ENCODE measurements at regions not wholly inside any gene's neighbourhood (a gene's known extent, or its start where the extent isn't known, plus 50 kb on each side); places are given as distances from the start of the nearest gene placed in this dataset.

DNA sequence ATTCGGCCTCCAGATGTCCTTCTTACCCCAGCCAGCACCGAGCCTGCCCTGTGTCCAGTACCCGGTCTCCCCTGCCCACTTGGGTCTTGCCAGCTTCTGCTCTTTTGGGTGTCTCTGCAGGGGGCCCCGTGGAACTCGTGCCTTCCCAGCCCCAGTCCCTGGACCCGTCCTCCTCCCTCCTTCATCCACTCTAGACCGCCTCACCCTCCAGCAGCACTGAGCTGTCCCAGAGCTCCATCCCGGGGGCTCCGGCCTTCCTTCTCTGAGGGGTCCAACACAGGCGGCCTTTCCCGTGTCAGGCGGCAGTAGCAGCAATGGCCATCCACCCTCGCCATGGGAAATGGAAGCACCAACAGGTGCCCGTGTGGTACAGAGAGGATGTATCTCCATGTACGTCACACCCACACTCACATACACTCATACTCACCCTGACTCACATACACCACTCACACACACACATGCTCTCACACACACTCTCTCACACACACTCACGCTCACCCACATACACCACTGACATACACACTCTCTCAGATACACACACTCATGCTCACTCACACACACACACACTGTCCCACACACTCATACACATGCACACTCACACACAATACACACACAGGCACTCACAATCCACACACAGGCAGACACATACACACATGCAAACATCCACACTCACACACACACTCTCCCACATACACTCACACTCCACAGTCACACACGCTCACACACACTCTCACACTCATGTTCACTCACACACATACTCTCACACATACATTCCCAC lies 827.5 kb upstream of the SALL3 start:
- DNase-seq (ENCODE audit: low read depth) = no peak

DNA sequence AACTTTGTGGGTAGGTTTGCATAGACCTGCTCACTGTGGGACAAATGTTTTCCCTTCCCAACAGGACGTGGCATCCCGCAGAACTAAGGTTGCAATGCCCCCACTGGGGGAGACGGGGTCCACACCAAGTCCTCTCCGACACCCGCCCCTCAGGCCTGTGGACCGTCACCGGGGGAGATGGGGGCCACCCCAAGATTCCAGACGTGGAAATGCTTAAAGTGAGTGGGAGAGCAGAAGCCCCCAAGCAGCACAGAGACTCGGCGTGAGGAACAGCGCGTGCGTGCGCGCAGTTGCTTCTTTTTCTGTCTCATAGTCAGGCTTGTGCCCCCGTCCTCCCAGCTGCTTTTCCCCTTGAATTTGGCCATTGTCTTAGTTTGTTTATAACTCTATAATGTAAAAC lies 826.3 kb upstream of the SALL3 start:
- DNase-seq (ENCODE audit: low read depth) = no peak

DNA sequence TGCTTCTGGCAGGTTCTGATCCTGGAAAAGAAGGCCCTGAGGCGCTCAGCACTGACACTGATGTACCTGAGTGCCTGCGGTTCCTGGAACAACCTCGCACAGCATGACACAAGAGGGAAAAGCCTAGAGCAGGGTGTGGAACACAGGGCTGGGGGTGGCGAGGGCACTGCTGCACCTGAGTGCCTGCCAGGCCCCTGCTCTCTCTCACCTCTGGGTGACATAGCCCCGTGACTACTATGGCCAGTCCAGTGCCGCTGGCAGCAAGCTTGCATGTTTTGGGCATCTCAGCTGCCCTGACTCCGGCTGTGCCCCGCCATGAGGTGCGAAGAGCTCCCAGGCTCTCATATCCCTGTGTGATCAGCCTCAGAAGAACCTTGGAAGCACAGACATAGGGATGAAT lies 825.2 kb upstream of the SALL3 start:
- no peak for DNase-seq (ENCODE audit: low read depth)

DNA sequence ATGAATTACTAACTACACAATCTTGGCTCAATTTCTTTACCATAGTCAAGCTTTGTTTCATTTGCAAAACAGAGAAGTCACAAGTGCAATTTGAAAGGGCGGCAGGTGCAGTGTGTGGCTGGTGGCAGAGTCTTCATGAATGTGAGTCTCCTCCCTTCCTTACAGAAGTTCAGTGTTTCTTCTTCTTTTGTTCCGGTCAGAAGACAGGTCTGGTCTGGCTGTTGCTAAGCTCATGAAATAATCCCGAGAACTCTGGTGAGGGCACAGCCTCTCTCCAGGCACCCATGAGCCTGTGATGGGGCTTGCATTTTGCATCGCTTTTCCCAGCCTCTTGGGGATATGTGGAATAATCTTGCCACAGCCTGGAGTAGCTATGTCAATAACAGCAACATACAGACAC lies 824.8 kb upstream of the SALL3 start:
- no peak for DNase-seq (ENCODE audit: low read depth)

DNA sequence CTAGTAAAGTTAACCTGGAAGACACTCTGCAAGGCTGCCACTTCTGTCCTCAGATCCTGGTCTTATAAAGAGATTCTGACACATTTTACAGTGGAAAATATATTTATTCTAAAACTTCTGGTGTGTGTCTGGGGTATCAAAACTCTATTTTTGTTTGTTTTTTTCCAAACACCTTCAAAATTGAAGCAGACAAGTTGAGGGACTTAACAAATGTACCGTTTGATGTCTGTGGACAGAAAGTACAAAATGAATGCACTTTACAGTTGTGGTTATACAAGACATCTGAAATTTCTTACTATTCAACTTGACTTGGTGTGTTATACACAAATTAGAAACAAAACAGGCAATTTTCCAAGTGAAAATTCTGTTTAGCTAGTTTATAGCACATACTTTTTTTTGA lies 823.2 kb upstream of the SALL3 start:
- no peak for DNase-seq (ENCODE audit: low read depth)

DNA sequence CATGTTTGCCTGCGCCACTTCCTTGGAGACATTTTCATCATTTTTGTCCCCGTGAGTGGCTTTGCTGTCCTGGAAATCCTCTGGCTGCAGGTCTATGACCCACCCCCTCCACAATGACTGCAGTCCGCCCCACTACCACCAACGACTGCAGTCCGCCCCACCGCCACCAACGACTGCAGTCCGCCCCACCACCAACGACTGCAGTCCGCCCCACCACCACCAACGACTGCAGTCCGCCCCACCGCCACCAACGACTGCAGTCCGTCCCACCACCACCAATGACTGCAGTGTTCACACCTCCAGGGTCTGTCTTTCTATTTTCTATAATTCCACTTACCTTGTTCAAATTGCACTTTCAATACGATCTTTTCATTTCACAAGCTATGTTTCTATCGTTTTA lies 820.7 kb upstream of the SALL3 start:
- no peak for DNase-seq (ENCODE audit: low read depth)

DNA sequence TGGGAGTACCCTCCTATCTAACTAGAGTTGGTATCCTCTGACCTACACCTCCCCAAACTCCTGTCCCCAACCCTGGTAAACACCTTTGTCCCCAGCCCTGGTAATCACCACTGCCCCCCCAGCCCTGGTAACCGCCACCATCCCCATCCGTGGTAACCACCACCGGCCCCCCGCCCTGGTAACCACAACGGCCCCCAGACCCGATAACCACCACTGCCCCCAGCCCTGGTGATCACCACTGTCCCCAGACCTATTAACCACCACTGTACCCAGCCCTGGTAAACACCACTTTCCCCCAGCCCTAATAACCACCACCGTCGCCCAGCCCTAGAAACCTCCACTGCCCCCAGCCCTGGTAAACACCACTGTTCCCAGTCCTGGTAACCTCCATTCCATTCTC lies 820.2 kb upstream of the SALL3 start:
- no peak for DNase-seq (ENCODE audit: low read depth)

DNA sequence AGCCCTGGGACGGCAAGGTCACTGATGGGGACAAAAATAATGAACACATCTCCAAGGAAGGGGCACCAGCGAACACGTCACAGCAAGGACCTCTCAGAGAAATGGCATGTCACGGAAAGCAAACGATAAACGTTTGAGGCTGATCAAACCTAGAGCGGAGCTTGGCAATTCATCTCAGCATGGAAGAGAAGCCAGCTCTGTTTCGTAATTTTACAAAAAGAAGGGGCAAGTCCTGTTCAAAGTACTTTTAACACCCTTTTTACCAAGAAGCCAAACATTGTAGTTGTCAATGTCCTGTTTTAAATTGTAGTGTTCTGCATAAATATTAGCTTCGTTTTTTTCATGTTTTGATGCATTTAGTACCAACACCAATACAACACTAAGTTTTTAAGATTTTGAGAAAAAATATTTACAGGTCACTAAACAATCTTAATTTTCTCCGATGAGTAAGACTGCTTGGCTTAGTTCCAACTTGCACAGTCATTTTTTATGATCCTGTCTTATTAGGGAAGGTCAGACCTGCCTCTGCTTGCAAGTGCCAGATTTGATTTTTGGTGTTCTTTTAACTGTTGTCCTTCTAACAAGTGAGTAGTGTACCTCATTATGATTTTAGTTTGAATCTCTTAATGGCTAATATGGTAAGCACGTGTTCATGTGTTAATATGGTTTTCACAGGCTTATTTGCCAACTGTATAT lies 818.5 kb upstream of the SALL3 start:
- DNase-seq (ENCODE audit: low read depth) = no peak

DNA sequence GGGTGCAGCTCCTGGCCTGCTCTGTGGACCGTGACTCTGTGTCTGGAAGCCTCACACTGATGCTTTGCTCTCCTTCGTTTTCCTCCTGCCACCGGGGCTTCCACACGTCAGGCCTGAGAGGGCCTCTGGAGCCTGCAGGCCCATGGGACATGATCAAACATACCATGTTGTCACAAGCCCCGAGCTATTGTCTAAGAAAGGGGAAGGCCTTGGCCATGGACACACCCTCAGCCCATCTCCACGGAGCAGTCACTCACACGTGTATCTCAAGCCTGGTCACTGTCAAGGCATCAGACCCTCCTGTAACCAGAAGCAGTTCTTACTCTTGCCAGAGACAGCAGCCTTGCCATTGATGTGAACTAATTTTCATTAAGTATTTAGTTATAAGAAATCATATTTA lies 814.1 kb upstream of the SALL3 start:
- no peak for DNase-seq (ENCODE audit: low read depth)

DNA sequence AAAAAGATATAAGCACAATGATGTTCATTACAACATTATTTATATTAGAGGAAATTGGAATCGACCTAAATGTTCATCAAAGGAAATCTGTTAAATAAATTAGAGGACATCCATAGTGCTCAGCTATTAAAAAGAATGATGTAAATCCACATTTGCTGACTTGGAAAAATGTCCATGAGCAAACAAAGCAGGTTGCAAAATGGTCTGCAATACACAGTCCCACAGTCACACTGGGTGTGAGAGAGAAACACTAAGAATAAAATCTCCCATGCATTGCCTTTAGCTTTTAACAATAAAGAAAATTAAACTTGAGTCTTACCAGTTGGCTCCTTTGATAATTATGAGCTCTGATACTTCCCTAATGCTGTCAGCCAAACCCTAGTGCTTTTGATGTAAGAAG lies 811.1 kb upstream of the SALL3 start:
- no peak for DNase-seq (ENCODE audit: low read depth)

DNA sequence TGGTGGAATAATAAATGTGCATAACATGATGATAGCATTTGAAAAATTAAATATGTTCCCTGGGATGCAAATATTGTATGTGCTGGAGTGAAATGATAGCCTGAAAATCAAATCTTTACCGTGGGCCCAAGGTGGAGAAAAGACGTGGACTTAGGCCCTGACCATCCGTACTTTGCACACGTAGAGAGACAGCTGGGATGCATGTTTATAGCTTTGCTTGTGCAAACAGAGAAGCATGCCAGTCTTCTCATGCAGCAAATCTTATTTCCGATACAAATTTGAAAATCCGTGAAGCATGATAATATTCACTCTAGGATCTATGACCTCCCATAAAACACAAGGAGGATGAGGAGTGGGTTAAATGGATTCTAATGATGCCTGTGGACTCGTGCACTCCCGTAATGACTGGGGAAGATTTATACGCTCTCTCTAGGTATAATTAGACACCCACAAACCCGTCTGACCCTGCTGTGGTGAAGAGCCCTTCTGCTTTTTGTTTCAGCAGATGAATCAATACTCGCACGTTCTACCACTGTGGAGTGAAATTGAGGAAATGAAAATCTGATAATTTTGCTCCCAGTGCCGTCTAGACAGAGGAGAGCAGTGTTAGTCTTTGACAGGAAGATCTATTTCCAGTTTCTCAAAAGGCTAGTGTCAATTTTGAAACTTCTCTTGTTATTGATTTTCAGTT lies 810.3 kb upstream of the SALL3 start:
- no peak for DNase-seq (ENCODE audit: low read depth)

DNA sequence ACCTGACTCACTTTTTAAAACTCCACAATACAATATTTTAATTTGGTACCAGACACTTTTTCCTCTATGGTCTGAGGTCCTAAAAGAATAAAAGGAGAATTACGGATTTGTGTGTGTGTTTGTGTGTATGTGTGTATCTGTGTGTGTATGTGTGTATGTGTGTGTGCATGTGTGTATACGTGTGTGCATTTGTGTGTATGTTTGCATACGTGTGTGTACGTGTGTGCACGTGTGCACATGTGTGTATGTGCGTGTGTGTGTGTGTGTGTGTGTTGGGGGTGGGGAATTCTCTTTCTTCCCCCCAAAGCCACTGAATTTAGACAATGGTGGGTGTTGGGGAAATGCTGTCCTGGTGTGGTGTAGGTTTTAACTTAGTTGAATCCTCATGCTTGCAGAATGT lies 807.7 kb upstream of the SALL3 start:
- DNase-seq (ENCODE audit: low read depth) = no peak

DNA sequence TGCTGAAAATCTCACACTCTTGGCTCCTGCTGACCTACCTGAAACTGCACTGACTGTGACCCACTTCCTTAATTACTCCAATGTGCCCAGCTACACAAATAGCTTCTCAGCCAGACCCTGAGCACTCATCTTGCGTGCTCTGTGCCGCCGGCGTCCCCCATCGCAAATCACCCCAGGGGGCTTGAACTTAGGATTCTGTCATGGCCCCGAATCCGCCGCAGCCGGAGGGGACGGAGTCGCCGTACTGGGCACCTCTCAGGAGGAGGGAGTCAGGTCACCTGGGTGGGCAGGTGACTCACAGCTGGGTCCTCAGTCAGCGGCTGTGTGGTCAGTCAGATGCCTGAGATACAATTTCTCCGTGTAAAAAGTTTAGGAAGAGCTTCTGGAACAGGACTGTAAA lies 804.9 kb upstream of the SALL3 start:
- DNase-seq (ENCODE audit: low read depth) = no peak

DNA sequence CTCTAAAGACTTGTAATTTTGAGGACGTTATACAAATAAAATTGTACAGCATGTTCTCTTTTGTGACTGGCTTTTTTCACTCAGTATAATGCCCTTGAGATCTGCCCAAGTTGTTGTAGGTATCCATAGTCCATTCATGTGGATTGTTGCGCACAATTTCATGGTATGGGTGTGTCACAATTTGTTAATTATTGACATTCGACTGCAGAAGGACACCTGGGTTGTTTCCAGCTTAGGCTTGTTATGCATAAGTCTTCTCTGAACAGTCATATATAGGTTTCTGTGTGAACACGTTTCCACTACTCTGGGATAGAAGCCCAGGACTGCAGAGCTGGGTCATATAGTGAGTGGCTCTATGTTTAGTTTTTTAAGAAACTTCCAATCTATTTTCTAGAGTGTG lies 800.8 kb upstream of the SALL3 start:
- no peak for DNase-seq (ENCODE audit: low read depth)

DNA sequence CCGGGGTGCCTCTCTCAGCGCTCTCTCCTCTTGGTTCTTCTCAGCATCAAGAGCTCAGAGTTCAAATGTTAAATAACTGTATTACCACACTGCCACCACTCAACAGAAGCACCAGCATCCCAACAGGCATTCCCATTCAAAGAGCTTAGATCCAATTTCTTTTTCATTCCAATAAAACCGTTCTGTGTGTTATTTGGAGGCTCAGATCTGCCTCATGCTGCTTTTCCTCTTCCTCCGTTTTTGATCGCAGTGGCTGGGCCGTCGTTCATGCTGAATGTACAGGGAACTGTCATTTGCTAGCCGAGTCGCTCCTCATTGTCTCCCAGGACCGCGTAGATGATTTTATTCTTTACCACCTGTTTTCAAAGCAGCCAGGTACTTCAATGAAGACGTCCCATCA lies 798.9 kb upstream of the SALL3 start:
- no peak for DNase-seq (ENCODE audit: low read depth)

DNA sequence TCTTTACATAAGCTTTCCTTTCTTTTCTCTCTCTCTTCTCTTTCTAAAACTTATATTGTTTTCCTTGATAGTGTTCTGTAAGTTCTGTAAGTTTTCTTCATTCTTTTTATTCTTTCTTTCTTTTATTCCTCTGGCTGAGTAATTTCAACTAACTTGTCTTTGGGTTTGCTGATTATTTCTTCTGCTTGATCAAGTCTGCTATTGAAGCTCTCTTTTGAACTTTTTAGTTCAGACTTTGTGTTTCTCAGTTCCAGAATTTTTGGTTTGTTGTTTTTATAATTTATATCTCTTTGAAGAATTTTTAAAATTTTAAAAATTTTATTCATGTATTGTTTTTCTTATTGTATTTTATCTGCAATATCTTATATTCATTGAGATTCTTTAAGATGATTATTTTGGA lies 795.8 kb upstream of the SALL3 start:
- no peak for DNase-seq (ENCODE audit: low read depth)

DNA sequence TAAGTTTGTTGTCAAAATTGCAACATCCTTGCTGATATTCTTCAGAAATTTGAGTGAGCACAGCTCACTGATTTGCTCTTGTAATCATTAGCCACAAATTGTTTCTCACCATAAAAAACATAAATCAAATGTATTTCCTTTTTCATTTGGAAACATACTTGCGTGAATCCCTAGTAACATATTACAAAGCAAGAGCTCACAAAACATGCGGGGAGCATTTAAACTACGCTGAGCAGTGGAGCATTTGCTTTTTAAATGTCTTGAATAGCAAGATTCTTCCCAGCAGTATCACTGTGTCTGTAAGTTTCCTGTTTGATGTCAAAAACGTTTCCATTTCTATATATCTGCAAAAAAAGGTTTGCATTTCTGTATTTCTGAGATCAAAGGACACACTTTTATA lies 788.3 kb upstream of the SALL3 start:
- no peak for DNase-seq (ENCODE audit: low read depth)

DNA sequence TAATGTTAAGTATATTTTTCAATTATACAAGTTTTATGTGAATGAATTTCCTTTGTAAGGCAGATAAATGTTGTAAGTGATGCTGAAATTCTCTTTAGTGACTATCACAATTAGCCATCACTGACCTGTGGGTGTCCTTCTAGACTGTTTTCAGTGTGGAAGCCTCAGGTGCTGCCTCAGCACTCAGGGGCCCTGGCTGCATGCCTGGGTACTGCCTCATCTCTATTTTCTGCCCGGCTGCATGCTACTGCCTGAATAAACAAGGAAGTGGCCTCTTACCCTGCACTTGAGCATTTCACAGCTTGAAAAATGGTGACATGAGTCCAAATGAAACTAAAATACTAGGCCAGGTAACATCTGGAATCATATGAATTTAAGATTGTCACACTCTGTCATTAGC lies 787.6 kb upstream of the SALL3 start:
- no peak for DNase-seq (ENCODE audit: low read depth)

DNA sequence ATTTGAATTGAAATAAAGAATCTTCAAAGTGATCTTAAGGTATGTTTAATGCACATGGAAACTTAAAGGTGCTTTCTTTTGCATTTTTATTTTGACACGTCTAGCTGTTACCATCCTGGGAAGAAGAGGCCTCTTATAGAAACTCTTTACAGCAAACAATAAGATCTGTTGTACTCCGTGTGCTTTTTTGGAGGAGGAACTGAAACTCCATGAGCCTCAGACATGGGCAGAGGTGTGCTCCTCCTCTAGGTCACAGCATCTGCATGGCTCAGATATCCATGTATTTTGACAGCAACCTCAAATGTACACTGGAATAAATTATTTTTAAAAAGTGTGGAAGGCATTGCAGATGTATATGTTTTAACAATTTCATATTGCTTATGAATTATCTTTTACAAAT lies 783.3 kb upstream of the SALL3 start:
- DNase-seq (ENCODE audit: low read depth) = no peak

DNA sequence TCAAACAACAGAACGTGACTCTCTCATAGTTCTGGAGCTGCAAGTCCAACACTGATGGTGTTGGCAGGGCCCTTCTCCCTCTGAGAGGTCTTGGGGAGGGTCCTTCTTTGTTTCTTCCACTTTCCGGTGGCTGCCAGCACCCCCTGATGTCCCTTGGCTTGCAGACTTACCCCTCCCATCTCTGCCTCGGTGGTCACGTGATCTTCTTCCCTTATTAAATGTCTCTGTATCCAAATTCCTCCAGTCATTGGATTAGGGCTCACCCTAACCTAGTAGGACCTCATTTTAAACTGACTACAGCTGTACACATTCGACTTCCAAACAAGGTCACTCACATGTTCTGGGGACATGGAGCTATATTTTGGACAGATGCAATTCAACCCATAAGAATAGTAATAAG lies 780.6 kb upstream of the SALL3 start:
- no peak for DNase-seq (ENCODE audit: low read depth)

DNA sequence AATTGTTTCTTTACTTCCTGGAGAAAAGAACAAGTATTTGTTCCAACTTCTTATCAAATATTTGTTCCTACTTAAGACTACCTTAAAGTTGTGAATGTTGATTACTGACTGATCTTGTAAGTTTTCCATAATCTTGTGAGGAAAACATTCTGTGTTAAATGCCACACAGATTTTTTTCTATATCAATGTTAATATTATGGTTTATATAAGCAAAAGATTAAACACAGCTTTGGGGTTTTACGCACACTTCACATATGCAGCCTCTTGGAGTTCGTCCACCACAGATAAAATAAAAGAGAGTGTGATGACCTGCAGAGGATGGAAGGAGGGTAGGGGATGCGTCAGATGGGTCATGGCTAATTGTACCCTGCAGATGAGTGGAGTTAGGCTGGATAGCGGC lies 780.0 kb upstream of the SALL3 start:
- DNase-seq (ENCODE audit: low read depth) = no peak

DNA sequence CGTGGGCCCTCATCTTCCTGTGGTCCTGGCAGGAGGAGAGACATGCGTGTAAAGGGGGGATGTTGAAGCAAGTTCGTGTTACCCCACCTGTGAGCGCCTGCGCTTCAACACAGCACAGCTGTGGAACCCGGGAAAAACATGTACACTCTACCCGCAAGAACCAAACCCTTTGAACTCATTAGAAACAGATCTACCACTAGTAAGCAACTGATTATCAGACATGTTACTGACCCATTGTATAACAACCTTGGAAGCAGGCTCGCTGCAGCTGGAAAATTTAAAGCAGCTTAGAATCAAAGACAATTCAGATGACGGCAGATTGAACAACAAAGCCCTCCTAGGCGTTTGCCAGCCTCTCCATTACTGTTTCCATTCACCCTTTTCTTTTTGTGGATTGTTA lies 771.7 kb upstream of the SALL3 start:
- DNase-seq (ENCODE audit: low read depth) = no peak

DNA sequence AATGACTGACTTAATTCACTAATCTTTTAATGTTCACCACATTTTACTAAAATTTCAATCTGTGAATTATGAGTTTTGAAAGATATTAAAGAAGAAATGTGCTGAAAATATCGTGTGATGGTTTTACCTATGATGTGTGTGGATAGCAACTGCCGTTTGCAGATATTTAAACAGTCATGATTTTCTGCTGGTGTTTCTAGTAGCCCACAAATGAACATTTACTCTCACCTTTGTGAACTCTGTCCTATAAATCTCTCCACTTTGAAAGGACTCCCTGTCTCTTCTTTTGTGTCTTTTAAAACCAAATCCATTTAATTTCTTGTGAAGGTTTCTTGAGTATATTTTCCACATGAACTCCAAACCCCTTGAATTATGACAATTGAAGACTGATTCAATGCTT lies 771.2 kb upstream of the SALL3 start:
- no peak for DNase-seq (ENCODE audit: low read depth)
